Hematopoietic multipotent progenitor cell treated with erythropoietin and hydrocortisone succinate and interleukin-3 and kit ligand, for 8 days (in vitro differentiated cells): ENCODE measurements at regions not wholly inside any gene's neighbourhood (a gene's known extent, or its start where the extent isn't known, plus 50 kb on each side); places are given as distances from the start of the nearest gene placed in this dataset.

Experiments used
- DNase-seq: peaks from one replicate; pipeline ENCODE4 v3.0.0-alpha.2; 2015

DNA sequence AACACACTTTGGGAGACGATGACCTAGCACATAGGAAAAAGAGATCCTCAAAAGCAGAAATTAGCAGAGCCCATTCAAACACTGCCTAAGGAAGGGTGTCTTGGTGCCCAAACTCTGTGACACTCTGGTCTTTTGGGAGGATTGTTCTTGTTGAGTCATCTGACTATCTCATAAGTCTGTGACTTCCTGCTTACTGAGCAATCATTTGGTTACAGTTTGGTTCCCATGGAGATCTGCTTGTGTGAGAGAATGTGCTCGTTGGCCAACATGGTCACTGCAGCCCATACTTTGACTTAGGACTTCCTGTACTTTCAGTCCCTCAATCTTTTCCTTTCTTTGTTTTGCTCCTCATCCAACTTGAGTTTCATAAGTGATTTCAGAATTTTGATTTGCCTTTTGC is 602.9 kb downstream of the NYAP2 start:
- no peak for DNase-seq

- DNase-seq: no peak
These were observed 602.2 kb downstream of the NYAP2 start for GRCh38 chr2:226001716-226002115.

DNA sequence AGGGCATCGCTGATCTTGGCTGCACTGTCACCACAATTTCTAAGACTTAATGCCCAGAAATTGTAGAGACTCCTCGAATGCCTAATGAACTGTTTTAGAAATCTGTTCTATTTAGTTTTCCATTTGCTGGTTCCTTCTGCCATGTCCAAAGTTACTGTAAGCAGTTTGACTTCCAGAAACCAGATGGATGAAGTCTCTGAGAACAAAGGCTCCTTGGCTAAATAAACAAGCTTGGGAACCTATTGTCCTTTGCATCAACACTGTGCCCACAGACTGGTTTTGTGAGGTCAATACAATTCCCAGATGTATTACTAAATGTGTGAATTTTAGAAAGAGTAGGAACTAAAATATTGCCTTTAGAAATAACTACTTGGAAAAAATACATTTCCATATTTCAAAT is 600.2 kb downstream of the NYAP2 start:
- no peak for DNase-seq

GRCh38 chr2:225998653-225999052 is 599.1 kb downstream of the NYAP2 start:
- no peak for DNase-seq

GRCh38 chr2:225998116-225998515 is 598.6 kb downstream of the NYAP2 start:
- no peak for DNase-seq

GRCh38 chr2:225996462-225996828 is 596.9 kb downstream of the NYAP2 start:
- no peak for DNase-seq

GRCh38 chr2:225995796-225996461 is 596.4 kb downstream of the NYAP2 start:
- DNase-seq: no peak

GRCh38 chr2:225994748-225995405 is 595.4 kb downstream of the NYAP2 start:
- no peak for DNase-seq

DNA sequence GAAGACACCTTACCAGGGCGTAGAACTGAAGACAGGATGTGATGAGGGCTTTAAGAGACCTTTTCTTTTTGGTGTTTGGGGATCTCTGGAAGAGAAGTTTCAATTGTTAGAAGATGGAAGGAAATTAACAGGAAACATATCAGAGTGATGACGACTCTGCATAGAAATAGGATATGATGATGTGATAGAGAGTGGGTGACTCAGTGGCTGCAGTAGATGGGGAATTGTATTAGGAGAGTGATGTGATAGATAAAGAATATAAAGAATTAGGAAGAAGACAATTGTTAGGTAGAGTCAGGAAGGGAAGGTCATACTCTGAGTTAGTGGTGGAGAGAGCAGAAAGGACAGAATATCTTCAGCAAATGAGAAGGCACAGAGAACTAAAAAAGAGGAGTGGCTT is 593.9 kb downstream of the NYAP2 start:
- no peak for DNase-seq

- DNase-seq: no peak
These were observed 590.3 kb downstream of the NYAP2 start for GRCh38 chr2:225989809-225990208.

DNA sequence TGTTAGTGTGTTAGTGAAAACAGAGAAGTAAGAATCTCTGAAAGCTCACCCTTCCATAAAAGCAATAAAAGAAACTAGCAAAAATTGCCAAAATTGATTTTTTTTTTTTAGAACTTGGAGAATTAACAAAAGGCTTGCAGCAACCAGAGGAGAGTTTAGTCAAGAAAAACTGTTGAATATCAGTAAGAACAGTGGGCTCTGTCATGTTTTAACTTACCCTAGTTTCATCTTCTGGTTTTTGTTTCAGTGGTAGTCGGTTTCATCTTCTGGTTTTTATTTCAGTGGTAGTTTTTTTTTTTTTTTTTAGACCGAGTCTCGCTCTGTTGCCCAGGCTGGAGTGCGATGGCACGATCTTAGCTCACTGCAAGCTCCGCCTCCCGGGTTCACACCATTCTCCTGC is 580.9 kb downstream of the NYAP2 start:
- no peak for DNase-seq

DNA sequence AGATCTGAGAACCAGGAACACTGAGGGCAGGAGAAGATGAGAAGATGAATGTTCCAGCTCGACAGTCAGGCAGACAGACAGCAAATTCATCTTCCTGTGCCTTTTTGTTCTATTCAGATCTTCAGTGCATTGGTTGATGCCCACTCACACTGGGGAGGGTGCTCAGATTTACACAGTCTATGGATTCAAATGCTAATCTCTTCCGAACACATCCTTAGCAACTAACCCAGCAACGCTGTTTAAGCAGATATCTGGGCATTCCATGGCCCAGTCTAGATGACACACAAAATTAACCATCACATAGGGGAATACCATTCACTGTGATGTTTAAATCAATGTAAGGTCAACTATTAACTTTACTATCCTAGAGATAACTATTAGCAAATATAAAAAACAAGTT is 571.9 kb downstream of the NYAP2 start:
- DNase-seq: no peak

GRCh38 chr2:225948903-225949302 is 549.4 kb downstream of the NYAP2 start:
- no peak for DNase-seq

DNA sequence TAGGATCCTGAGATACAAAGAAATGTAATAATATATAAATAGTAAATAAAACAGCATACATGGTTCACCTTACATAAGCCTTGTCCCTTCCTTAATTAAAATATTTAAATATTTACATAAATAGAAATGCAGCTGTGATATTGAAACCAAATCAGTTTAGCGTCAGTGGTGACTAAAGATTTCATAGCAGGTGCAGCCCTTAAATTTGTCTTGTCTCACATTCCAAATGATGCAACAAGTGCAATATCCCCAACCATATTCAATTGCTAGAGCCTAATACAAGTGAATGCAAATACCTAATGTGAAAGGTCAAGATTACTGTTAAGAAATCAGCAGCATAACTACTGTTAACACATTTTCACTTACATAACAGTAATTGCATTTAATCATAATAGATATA is 539.5 kb downstream of the NYAP2 start:
- DNase-seq: no peak

- DNase-seq: no peak
These were observed 538.2 kb downstream of the NYAP2 start for GRCh38 chr2:225937625-225938187.

DNA sequence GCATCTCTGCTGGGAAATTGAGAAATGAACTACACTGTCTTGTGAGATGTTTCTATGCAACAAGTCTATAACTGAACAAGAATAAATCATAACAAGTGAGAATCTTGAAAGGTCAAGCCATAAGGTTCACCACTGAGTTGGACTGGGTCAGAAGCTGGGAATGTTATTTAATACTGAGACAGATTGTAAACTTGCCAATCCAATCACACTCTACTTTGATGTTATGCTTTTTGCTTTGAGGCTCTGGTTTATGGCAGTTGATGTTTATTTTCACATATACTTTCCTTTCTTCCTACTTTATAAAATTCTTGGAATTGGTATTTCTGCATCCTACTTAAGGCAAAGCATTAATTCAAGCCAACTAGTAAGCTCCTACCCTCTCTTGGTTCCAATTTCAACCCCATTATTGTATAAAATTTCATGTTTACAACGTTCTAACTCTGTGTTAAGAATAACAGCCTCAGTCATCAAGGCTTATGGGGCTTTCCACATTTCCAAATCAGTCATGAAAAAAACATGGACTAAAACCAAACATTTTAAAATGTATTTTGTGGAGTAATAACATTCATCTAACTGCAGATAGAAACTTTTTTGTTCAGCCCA is 533.4 kb downstream of the NYAP2 start:
- DNase-seq: no peak

DNA sequence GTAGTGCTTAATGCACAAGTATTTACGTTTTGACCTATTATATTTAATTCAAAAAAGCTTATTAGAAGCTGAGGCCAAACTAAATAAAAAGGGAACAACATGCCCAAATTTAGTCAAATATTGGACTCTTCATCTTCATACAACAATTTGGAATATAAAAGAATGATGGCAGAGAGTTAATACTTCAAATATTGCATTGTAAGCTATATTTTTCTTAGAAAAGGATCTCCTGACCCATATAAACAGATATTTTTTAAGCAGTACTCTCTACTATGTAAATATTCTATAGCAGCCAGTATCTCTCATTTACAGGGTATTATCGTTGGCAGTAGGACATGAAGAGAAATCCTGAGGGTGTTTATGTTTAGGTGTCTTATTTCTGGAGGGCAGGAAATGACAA is 531.2 kb downstream of the NYAP2 start:
- DNase-seq: no peak

DNA sequence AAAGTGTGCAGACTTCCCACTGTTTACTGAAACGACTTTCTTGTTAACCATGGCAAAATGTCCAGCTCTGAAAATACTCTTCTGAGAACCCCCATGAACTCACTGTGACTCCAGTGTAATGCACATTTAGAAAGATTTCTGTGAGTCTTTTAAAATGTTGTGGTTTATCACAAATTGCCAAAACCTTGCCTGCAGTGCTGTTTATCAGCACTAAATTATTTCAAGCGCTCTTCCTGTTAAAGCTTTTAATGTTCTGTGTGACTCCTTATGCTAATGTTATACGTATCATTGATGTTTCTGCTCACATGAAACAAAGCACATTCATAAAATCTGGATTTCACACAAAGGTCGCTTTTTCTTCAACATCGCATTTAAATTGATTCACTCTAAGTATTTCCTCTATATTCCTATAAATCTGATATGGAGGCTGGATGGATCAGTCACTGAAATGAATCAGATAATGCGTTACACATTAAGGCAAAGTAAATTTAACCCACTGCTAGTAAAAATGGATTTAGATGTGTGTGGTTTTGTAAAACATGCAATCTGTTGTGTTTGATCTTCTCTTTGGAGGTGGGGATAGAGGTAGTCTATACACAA is 521.2 kb downstream of the NYAP2 start:
- DNase-seq: no peak

- no peak for DNase-seq
These were observed 517.2 kb downstream of the NYAP2 start for GRCh38 chr2:225916692-225917091.

- DNase-seq: no peak
These were observed 511.5 kb downstream of the NYAP2 start for GRCh38 chr2:225911019-225911418.

- no peak for DNase-seq
These were observed 495.6 kb downstream of the NYAP2 start for GRCh38 chr2:225895126-225895525.

- no peak for DNase-seq
These were observed 494.9 kb downstream of the NYAP2 start for GRCh38 chr2:225894236-225894980.

- DNase-seq: no peak
These were observed 493.6 kb downstream of the NYAP2 start for GRCh38 chr2:225893151-225893550.
